ENCODE measurements at regions not wholly inside any gene's neighbourhood (a gene's known extent, or its start where the extent isn't known, plus 50 kb on each side); places are given as distances from the start of the nearest gene placed in this dataset.
A peak's percentile ranks its signal among the peaks of the same experiment; 100 is the strongest.
"Not testable (repeated sequence)": the region's sequence is repeated elsewhere in the genome, so short reads cannot be mapped to it uniquely, and the experiment has no call there.

DNA sequence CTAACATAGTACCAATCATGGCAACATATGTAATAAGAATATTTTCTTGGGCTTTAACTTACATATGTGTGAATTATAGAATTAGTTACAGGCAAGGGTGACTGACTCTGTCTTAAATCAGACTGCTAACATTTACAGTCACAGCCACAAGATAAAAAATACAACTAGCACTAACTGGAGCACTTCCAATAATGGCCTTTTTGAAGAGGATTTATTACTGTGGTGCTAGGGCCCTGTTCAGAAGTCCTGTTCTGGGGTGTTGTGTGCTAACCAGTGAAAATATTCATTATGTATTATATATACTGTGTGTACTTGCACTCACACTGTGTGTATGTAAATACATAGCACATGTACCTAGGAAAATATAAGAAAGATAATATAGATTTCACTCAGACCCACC, 1611.2 kb downstream of the PCDH18 start:
- no peak for DNase-seq (ENCODE audit: low read depth)
- H3K4me3 ChIP-seq (ENCODE audit: low read depth, low read length): no peak overlapping the region
- no peak for TF ChIP-seq CTCF (IDR thresholded peaks at IDR 0.05; ENCODE audit: control insufficient read depth, extremely low read depth, insufficient read depth)

GRCh38 chr4:135917011-135917410, 1615.3 kb downstream of the PCDH18 start:
- no peak overlapping the region for H3K4me3 ChIP-seq (ENCODE audit: low read depth, low read length)
- no peak for DNase-seq (ENCODE audit: low read depth)
- no peak for TF ChIP-seq CTCF (IDR thresholded peaks at IDR 0.05; ENCODE audit: control insufficient read depth, extremely low read depth, insufficient read depth)

- TF ChIP-seq CTCF (IDR thresholded peaks at IDR 0.05; ENCODE audit: control insufficient read depth, extremely low read depth, insufficient read depth): no peak
- H3K4me3 ChIP-seq (ENCODE audit: low read depth, low read length): no peak overlapping the region
- no peak for DNase-seq (ENCODE audit: low read depth)
Observed at GRCh38 chr4:135900956-135901355, 1631.3 kb downstream of the PCDH18 start.

DNA sequence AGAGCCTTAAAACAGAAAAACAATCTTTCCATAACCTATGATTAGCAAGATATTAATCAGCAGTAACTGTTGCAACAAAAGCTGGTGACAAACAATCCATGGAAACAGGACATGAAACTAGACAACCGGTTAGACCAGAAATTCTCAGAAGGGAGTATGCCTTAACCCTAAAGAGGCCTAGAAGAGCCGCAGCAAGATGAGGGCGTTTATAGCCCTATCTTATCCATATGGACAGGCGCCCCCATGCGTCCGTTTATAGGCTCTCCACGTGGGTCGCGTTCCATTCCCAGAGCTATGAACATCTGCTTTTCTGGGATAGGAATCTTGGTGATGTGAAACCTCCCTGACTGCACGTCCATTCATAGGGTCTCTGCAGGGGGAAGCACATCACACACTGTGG, 1662.7 kb upstream of the PABPC4L start:
- DNase-seq (ENCODE audit: low read depth): peak; percentile 86
- peak; percentile 72 for TF ChIP-seq CTCF (IDR thresholded peaks at IDR 0.05; ENCODE audit: control insufficient read depth, extremely low read depth, insufficient read depth)
- H3K4me3 ChIP-seq (ENCODE audit: low read depth, low read length): not testable (repeated sequence)

- DNase-seq (ENCODE audit: low read depth): no peak
- TF ChIP-seq CTCF (IDR thresholded peaks at IDR 0.05; ENCODE audit: control insufficient read depth, extremely low read depth, insufficient read depth): no peak
- H3K4me3 ChIP-seq (ENCODE audit: low read depth, low read length): no peak overlapping the region
Observed at GRCh38 chr4:135840781-135841180, 1639.2 kb upstream of the PABPC4L start.

- no peak for DNase-seq (ENCODE audit: low read depth)
- no peak for TF ChIP-seq CTCF (IDR thresholded peaks at IDR 0.05; ENCODE audit: control insufficient read depth, extremely low read depth, insufficient read depth)
- no peak overlapping the region for H3K4me3 ChIP-seq (ENCODE audit: low read depth, low read length)
Observed at GRCh38 chr4:135839712-135840111, 1638.1 kb upstream of the PABPC4L start.

DNA sequence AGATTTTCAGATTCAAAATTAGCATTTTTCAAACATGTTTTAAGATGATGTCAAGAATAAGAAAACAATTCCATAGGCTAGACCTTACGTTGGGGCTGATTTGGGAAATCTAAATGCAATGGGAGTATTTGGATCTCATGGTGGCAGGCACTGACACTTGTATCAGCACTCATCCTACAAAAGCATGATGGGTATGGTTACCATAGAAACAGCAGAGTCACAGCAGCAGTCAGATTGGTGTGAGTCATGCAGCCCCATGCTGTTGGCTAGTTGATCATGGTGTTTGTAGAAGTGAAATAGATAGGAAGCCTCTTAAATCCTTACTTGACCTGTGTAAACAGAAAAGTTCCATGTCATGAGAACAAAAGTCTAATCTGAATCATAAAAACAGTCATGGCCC, 1637.3 kb upstream of the PABPC4L start:
- no peak for TF ChIP-seq CTCF (IDR thresholded peaks at IDR 0.05; ENCODE audit: control insufficient read depth, extremely low read depth, insufficient read depth)
- H3K4me3 ChIP-seq (ENCODE audit: low read depth, low read length): no peak overlapping the region
- DNase-seq (ENCODE audit: low read depth): no peak

Data from LNCaP clone FGC (cell line).